GM12864 (cell line): ENCODE measurements at regions not wholly inside any gene's neighbourhood (a gene's known extent, or its start where the extent isn't known, plus 50 kb on each side); places are given as distances from the start of the nearest gene placed in this dataset.

Experiments used
- DNase-seq: peaks from one replicate; pipeline ENCODE4 v3.0.0-alpha.2; 2011; ENCODE audit warnings: low read depth
- H3K4me3 ChIP-seq: 2 replicates; pipeline ENCODE4 v1.5.1; 2011; ENCODE audit warnings: mild to moderate bottlenecking, low read depth, low read length, control low read depth
- CTCF ChIP-seq: IDR thresholded peaks from 2 replicates; pipeline ENCODE4 v1.5.1; 2011; ENCODE audit warnings: low read depth, mild to moderate bottlenecking, moderate library complexity, low read length, control low read depth, inconsistent platforms; ENCODE audit errors: missing control alignments

DNA sequence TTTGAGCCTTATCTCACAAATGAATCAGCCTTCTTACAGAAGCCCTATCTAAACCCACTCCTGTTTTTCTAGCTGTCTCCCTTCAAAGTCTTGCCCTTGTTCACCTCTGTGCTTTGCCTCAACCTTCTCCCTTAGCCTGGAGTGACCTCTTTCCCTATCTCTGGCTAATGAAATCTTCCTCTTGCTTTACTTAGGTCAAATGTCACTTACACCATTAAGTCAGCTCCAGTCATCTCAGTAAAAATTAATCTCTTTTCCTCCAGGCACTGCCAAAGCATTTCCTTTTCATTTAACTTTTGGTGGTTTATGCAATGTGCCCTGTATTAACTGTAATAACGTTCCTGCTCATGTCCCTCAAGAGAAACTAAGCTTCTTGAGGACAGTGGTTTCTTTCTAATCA, 596.5 kb upstream of the MIR17HG start:
- no peak for DNase-seq
- TF ChIP-seq CTCF: no peak
- no peak overlapping the region for H3K4me3 ChIP-seq

DNA sequence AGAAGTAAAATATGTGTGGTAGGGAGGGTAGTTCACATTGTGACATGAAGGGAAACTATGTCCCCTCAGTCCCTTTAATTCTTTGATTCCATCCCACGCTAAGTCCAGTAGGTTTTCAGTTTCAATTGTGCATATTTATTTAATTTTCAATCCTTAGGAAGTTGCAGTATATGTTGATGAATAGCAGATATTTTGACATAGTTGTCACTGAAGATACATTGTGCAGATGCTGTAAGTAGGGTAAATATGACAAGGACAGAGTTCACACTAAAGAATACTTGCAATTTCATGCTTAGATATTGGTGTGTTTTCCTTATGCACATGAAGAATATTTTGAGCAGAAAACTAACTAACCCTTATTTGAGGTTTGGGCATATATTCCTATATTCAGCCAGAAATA, 595.4 kb upstream of the MIR17HG start:
- no peak for DNase-seq
- no peak for TF ChIP-seq CTCF
- H3K4me3 ChIP-seq: no peak overlapping the region

GRCh38 chr13:90757127-90757680, 590.3 kb upstream of the MIR17HG start:
- no peak for DNase-seq
- no peak for TF ChIP-seq CTCF
- no peak overlapping the region for H3K4me3 ChIP-seq

GRCh38 chr13:90760639-90761038, 586.8 kb upstream of the MIR17HG start:
- no peak for TF ChIP-seq CTCF
- no peak overlapping the region for H3K4me3 ChIP-seq
- no peak for DNase-seq

GRCh38 chr13:90763476-90764150, 583.9 kb upstream of the MIR17HG start:
- no peak overlapping the region for H3K4me3 ChIP-seq
- no peak for DNase-seq
- no peak for TF ChIP-seq CTCF

- DNase-seq: no peak
- no peak for TF ChIP-seq CTCF
- H3K4me3 ChIP-seq: no peak overlapping the region
These were observed 581.0 kb upstream of the MIR17HG start for GRCh38 chr13:90766386-90766902.

- no peak for DNase-seq
- H3K4me3 ChIP-seq: no peak overlapping the region
- no peak for TF ChIP-seq CTCF
These were observed 579.4 kb upstream of the MIR17HG start for GRCh38 chr13:90768116-90768515.
